ENCODE measurements at regions not wholly inside any gene's neighbourhood (a gene's known extent, or its start where the extent isn't known, plus 50 kb on each side); places are given as distances from the start of the nearest gene placed in this dataset.

GRCh38 chr2:146879882-146880281 is 964.9 kb upstream of the ACVR2A start:
- Mint-ChIP-seq H3K4me1 (ENCODE audit: low read depth) (peaks cover 7% of the 10 kb centered on the region), H3K27ac (ENCODE audit: unreplicated experiment) (no peak overlapping the region), H3K27me3 (ENCODE audit: low read depth) (no peaks in the 10 kb centered on the region), H3K9me3 (ENCODE audit: low read depth) (peaks cover 7% of the 10 kb centered on the region), H3K4me3 (ENCODE audit: unreplicated experiment) (no peak overlapping the region), H3K36me3 (ENCODE audit: low read depth) (no peaks in the 10 kb centered on the region)
- DNase-seq (ENCODE audit: low spot score): no peak
- TF ChIP-seq, protein P1, sequence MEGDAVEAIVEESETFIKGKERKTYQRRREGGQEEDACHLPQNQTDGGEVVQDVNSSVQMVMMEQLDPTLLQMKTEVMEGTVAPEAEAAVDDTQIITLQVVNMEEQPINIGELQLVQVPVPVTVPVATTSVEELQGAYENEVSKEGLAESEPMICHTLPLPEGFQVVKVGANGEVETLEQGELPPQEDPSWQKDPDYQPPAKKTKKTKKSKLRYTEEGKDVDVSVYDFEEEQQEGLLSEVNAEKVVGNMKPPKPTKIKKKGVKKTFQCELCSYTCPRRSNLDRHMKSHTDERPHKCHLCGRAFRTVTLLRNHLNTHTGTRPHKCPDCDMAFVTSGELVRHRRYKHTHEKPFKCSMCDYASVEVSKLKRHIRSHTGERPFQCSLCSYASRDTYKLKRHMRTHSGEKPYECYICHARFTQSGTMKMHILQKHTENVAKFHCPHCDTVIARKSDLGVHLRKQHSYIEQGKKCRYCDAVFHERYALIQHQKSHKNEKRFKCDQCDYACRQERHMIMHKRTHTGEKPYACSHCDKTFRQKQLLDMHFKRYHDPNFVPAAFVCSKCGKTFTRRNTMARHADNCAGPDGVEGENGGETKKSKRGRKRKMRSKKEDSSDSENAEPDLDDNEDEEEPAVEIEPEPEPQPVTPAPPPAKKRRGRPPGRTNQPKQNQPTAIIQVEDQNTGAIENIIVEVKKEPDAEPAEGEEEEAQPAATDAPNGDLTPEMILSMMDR (IDR thresholded peaks at IDR 0.05): no peak

GRCh38 chr2:146874260-146874658 is 970.6 kb upstream of the ACVR2A start:
- Mint-ChIP-seq H3K4me1 (ENCODE audit: low read depth) (peaks cover 4% of the 10 kb centered on the region), H3K9me3 (ENCODE audit: low read depth) (no peaks in the 10 kb centered on the region), H3K27ac (ENCODE audit: unreplicated experiment) (peak overlapping the region; percentile 32), H3K27me3 (ENCODE audit: low read depth) (no peaks in the 10 kb centered on the region), H3K4me3 (ENCODE audit: unreplicated experiment) (no peak overlapping the region), H3K36me3 (ENCODE audit: low read depth) (no peaks in the 10 kb centered on the region)
- DNase-seq (ENCODE audit: low spot score): no peak
- TF ChIP-seq, protein P1 (IDR thresholded peaks at IDR 0.05): no peak

DNA sequence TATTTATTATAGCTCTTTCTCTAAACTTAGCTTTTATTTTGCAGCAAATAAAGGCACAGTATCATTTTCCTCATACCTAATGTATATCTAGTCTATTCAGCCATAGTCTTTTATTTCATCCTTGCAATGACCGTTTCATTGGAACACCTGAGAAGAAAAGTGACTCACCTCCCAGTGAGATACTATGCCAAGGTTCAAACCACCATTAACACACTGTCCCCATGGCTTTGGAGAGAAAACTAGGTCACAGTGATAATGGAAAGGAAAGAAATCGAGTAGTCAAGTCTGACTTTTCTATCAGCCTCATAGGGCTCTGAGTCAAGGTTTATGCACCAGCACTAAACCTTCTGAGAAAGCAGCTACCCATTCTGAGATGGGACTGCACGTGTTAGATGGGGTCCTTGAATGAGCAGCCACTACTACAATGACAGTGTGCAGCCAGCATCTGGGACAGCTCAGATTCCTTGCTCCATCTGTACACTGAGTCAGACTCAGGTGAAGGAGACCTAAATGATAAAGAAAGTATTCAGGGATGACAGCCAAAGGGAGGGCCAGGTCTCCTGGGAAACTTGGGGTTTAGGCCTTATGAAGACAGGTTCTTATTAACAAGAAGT is 971.1 kb upstream of the ACVR2A start:
- TF ChIP-seq, protein P1 (IDR thresholded peaks at IDR 0.05): no peak
- H3K4me1 Mint-ChIP-seq (ENCODE audit: low read depth): peaks cover 4% of the 10 kb centered on the region
- no peaks in the 10 kb centered on the region for H3K27me3 Mint-ChIP-seq (ENCODE audit: low read depth)
- H3K4me3 Mint-ChIP-seq (ENCODE audit: unreplicated experiment): no peak overlapping the region
- H3K9me3 Mint-ChIP-seq (ENCODE audit: low read depth): no peaks in the 10 kb centered on the region
- no peaks in the 10 kb centered on the region for H3K36me3 Mint-ChIP-seq (ENCODE audit: low read depth)
- H3K27ac Mint-ChIP-seq (ENCODE audit: unreplicated experiment): no peak overlapping the region
- no peak for DNase-seq (ENCODE audit: low spot score)

DNA sequence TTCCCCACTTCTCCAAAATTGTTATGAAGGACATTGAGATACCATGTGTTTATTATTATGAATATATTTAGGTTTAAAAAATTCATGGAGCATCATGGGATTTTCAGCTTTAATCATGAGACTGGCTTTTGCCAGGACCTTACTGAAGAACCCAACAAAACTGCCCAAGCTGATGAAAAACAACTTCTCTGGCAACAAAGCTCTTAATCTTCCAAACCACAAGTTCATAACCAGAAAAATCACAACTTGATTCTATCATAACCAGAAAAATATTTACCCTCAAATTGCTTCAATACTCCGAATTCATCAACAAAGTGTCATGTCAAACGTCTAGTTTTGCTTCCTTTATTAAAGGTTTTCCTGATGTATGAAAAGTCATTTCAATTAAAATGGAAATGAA is 971.8 kb upstream of the ACVR2A start:
- no peak overlapping the region for H3K4me3 Mint-ChIP-seq (ENCODE audit: unreplicated experiment)
- no peaks in the 10 kb centered on the region for H3K9me3 Mint-ChIP-seq (ENCODE audit: low read depth)
- H3K27ac Mint-ChIP-seq (ENCODE audit: unreplicated experiment): no peak overlapping the region
- peaks cover 8% of the 10 kb centered on the region for H3K4me1 Mint-ChIP-seq (ENCODE audit: low read depth)
- H3K27me3 Mint-ChIP-seq (ENCODE audit: low read depth): no peaks in the 10 kb centered on the region
- DNase-seq (ENCODE audit: low spot score): no peak
- no peaks in the 10 kb centered on the region for H3K36me3 Mint-ChIP-seq (ENCODE audit: low read depth)
- TF ChIP-seq, protein P1 (IDR thresholded peaks at IDR 0.05): no peak

DNA sequence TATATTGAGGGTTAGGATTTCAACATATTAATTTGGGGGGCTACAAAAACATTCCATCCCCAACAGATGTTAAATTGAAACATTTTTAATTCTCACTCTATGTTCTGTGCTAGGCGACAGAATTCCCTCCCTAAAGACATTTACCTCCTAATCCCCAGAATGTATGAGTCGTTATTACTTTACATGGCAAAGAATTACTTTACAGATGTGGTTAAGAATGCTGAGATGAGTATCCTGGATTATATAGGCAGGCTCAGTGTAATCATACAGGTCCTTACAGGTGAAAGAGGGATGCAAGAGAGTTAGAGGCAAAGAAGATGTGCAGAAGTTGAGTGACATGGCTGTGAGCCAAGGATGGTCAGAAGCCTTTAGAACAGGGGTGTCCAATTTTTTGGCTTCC is 974.1 kb upstream of the ACVR2A start:
- no peaks in the 10 kb centered on the region for H3K27me3 Mint-ChIP-seq (ENCODE audit: low read depth)
- peaks cover 11% of the 10 kb centered on the region for H3K4me1 Mint-ChIP-seq (ENCODE audit: low read depth)
- no peak overlapping the region for H3K4me3 Mint-ChIP-seq (ENCODE audit: unreplicated experiment)
- H3K9me3 Mint-ChIP-seq (ENCODE audit: low read depth): no peaks in the 10 kb centered on the region
- no peak for DNase-seq (ENCODE audit: low spot score)
- H3K36me3 Mint-ChIP-seq (ENCODE audit: low read depth): no peaks in the 10 kb centered on the region
- TF ChIP-seq, protein P1 (IDR thresholded peaks at IDR 0.05): no peak
- H3K27ac Mint-ChIP-seq (ENCODE audit: unreplicated experiment): no peak overlapping the region
